ENCODE measurements at regions not wholly inside any gene's neighbourhood (a gene's known extent, or its start where the extent isn't known, plus 50 kb on each side); places are given as distances from the start of the nearest gene placed in this dataset.

- TF ChIP-seq EZH2phosphoT487 (IDR thresholded peaks at IDR 0.05; ENCODE audit: low read depth): no peak
- no peak for TF ChIP-seq CTCF (IDR thresholded peaks at IDR 0.05; ENCODE audit: low read depth, low read length)
Observed at GRCh38 chr6:5892669-5893068, 114.1 kb downstream of the NRN1 start.

Data from OCI-LY3 (cell line).